Naive thymus-derived CD4-positive, alpha-beta T cell (primary cell): ENCODE measurements at regions not wholly inside any gene's neighbourhood (a gene's known extent, or its start where the extent isn't known, plus 50 kb on each side); places are given as distances from the start of the nearest gene placed in this dataset.

Experiments used
- ATAC-seq: fragments of 150-1000 bp; cut with Tn5 transposase; 2 replicates; pipeline ENCODE4 v1.10.0; 2021; ENCODE audit warnings: mild to moderate bottlenecking, moderate library complexity
- CTCF ChIA-PET: fragments of 350-600 bp; sonication (Branson Sonifier 250); formaldehyde crosslinking; loops from one replicate; lab custom pipeline; 2021; ENCODE audit warnings: antibody characterized with exemption; lab: Charles Lee
- POLR2A ChIA-PET: fragments of 350-600 bp; sonication (Branson Sonifier 250); formaldehyde crosslinking; loops from one replicate; lab custom pipeline; 2021; ENCODE audit warnings: antibody characterized with exemption, inconsistent platforms; lab: Charles Lee
- DNase-seq, 9 donors: peaks; one replicate each; pipeline versions ENCODE4 v3.0.0 to v3.0.0-alpha.2; 2020 to 2022; ENCODE audit warnings: mixed read lengths in 1 of 9
- H3K27ac ChIP-seq: one replicate; pipeline ENCODE4 v1.7.0; 2013; ENCODE audit warnings: mild to moderate bottlenecking, low read depth, low read length, moderate library complexity
- H3K27me3 ChIP-seq, 2 donors: one replicate each; pipeline ENCODE4 v1.7.0; 2013; ENCODE audit warnings: low read length in 2 of 2, mild to moderate bottlenecking in 2 of 2, moderate library complexity in 2 of 2; ENCODE audit not compliant: control insufficient read depth in 2 of 2, insufficient read depth in 2 of 2
- H3K36me3 ChIP-seq, 3 experiments: 1 replicate in 2 of 3; 2 replicates in 1 of 3; pipeline ENCODE4 v1.7.0; 2013; ENCODE audit warnings: low read length in 3 of 3, mild to moderate bottlenecking in 3 of 3, moderate library complexity in 1 of 3; ENCODE audit not compliant: insufficient read depth in 3 of 3, control insufficient read depth in 2 of 3
- H3K4me1 ChIP-seq, 2 donors: one replicate each; pipeline ENCODE4 v1.7.0; 2013; ENCODE audit warnings: low read length in 2 of 2, mild to moderate bottlenecking in 2 of 2, moderate library complexity in 1 of 2; ENCODE audit not compliant: control insufficient read depth in 2 of 2, insufficient read depth in 2 of 2
- H3K4me3 ChIP-seq: 2 replicates; pipeline ENCODE4 v1.7.0; 2013; ENCODE audit warnings: mild to moderate bottlenecking, low read length
- H3K9me3 ChIP-seq, 3 experiments: 1 replicate in 2 of 3; 2 replicates in 1 of 3; pipeline ENCODE4 v1.7.0; 2013; ENCODE audit warnings: low read length in 3 of 3; ENCODE audit not compliant: control insufficient read depth in 2 of 3
- H3K27ac Mint-ChIP-seq, 9 donors: one replicate each; pipeline ENCODE4 v1.8.0; 2020 to 2022; ENCODE audit warnings: mixed read lengths in 9 of 9, mild to moderate bottlenecking in 8 of 9, moderate library complexity in 5 of 9, inconsistent platforms in 2 of 9
- H3K27me3 Mint-ChIP-seq, 5 donors: one replicate each; pipeline ENCODE4 v1.8.0; 2021 to 2022; ENCODE audit warnings: mixed read lengths in 5 of 5, mild to moderate bottlenecking in 1 of 5
- H3K36me3 Mint-ChIP-seq, 5 donors: one replicate each; pipeline ENCODE4 v1.8.0; 2020 to 2022; ENCODE audit warnings: mixed read lengths in 5 of 5, mild to moderate bottlenecking in 3 of 5, inconsistent platforms in 1 of 5
- H3K4me1 Mint-ChIP-seq, 7 donors: one replicate each; pipeline ENCODE4 v1.8.0; 2020 to 2022; ENCODE audit warnings: mixed read lengths in 7 of 7, mild to moderate bottlenecking in 3 of 7, inconsistent platforms in 1 of 7
- H3K4me3 Mint-ChIP-seq, 10 donors: one replicate each; pipeline ENCODE4 v1.8.0; 2020 to 2022; ENCODE audit warnings: mild to moderate bottlenecking in 10 of 10, mixed read lengths in 10 of 10, moderate library complexity in 6 of 10, inconsistent platforms in 2 of 10
- H3K9me3 Mint-ChIP-seq, 11 donors: one replicate each; pipeline ENCODE4 v1.8.0; 2020 to 2022; ENCODE audit warnings: mixed read lengths in 11 of 11, mild to moderate bottlenecking in 4 of 11, inconsistent platforms in 1 of 11, moderate library complexity in 1 of 11
- intact Hi-C, 2 donors: fragments of 100-400 bp; cut with micrococcal nuclease; formaldehyde crosslinking; loops; one replicate each; pipeline ENCODE4 v1.15.1; 2023

DNA sequence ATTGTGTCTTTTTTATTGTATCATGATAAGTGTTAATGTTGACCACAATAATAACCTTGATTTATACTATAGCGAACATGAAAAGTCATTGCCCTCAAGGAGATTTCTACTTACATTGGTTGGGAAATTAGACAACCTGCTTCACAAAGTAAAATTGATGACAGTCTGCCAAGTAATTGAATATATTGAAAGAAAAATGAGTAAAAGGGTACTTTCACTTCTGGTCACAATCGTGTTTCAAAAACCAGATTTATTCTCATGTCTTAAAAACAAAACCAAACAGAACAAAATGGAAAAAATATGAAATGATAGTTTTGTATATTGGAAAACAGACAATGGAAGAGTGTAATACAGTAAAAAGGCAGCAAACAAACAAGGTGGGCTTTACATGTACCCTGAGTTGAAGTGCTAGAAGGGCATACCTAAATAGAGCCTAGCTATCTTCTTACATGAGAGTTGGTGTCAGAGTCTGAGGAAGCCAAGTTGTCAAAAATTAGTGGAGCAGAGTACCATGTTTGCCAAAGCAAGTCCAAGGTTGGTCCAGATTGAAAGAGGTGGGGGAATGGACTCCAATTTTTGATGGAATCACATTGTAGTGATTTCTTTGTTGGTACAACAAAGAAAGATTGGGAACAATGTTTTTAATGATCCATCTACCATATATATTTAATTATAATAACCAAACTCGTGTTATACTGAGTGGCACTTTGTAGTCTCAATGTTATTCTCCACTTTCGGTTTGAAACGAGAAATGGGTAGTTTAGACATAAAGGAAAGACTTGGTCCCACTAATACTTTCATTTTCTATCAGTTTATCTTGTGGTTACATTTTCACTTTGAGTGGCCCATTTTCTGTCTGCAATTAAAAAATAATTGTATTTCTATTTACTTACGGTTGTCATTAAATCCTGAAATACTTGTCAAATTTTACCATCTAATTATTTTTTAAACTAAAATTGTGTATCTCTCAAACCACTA lies 775.6 kb downstream of the STIM2 start:
- Histone ChIP-seq H3K4me1 (no peaks in the 10 kb centered on the region), H3K4me3 (no peak overlapping the region), H3K36me3 (no peaks in the 10 kb centered on the region), H3K9me3 (no peaks in the 10 kb centered on the region), H3K27me3 (no peaks in the 10 kb centered on the region), H3K27ac (no peak overlapping the region)
- intact Hi-C loops: no loop called here
- no peaks in the 10 kb centered on the region for H3K4me1 Mint-ChIP-seq
- ATAC-seq (no peak), DNase-seq (no peak)
- no peaks in the 10 kb centered on the region for H3K27me3 Mint-ChIP-seq
- ChIA-PET CTCF (no interaction called here), POLR2A (no interaction called here)
- H3K4me3 Mint-ChIP-seq: no peak overlapping the region
- H3K9me3 Mint-ChIP-seq: peaks cover 0 to 4% (median 0%) of the 10 kb centered on the region in 11 donors
- no peaks in the 10 kb centered on the region for H3K36me3 Mint-ChIP-seq
- no peak overlapping the region for H3K27ac Mint-ChIP-seq

- H3K36me3 Mint-ChIP-seq: no peaks in the 10 kb centered on the region
- Histone ChIP-seq H3K4me3 (no peak overlapping the region), H3K27ac (no peak overlapping the region), H3K9me3 (no peaks in the 10 kb centered on the region), H3K4me1 (no peaks in the 10 kb centered on the region), H3K27me3 (no peaks in the 10 kb centered on the region), H3K36me3 (no peaks in the 10 kb centered on the region)
- ChIA-PET POLR2A (no interaction called here), CTCF (interaction anchor here (0.6 kb wide), 1 partner anchor 9 kb away, joined by 3 read pairs; no protein-coding TSS in a partner anchor)
- no peak for DNase-seq
- ATAC-seq: no peak
- intact Hi-C loops: no loop called here
- peaks cover 0 to 4% (median 0%) of the 10 kb centered on the region in 11 donors for H3K9me3 Mint-ChIP-seq
- no peak overlapping the region for H3K4me3 Mint-ChIP-seq
- H3K27me3 Mint-ChIP-seq: no peaks in the 10 kb centered on the region
- no peak overlapping the region for H3K27ac Mint-ChIP-seq
- no peaks in the 10 kb centered on the region for H3K4me1 Mint-ChIP-seq
Observed at GRCh38 chr4:27638163-27638915, 777.7 kb downstream of the STIM2 start.

DNA sequence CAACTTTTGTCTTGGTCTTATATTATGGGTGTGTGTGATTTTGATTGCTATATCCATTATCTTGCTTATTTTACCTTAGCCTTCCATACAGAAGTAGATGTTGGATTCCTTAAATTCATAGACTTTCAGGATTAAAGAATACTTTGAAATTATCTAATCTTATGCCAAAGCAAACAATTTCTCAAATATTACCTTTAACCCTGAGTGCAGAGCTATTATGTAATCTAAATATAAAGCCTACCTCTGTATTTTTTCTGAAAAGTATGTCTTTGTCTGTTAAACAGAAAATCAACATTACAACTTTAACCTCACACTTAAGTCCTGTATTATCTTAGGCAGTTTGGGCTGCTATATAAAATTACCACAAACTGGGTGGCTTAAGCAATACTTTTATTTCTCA lies 782.5 kb downstream of the STIM2 start:
- H3K9me3 Mint-ChIP-seq: peaks cover 0 to 2% (median 0%) of the 10 kb centered on the region in 11 donors
- H3K36me3 ChIP-seq: no peaks in the 10 kb centered on the region
- no peaks in the 10 kb centered on the region for H3K27me3 ChIP-seq
- H3K4me1 ChIP-seq: no peaks in the 10 kb centered on the region
- ChIA-PET POLR2A (no interaction called here), CTCF (interaction anchor here (0.5 kb wide), 1 partner anchor 33 kb away, joined by 8 read pairs; no protein-coding TSS in a partner anchor)
- H3K36me3 Mint-ChIP-seq: no peaks in the 10 kb centered on the region
- H3K4me3 ChIP-seq: no peak overlapping the region
- intact Hi-C loops: no loop called here
- H3K4me3 Mint-ChIP-seq: no peak overlapping the region
- ATAC-seq: no peak
- no peak for DNase-seq
- H3K4me1 Mint-ChIP-seq: no peaks in the 10 kb centered on the region
- no peak overlapping the region for H3K27ac Mint-ChIP-seq
- no peak overlapping the region for H3K27ac ChIP-seq
- no peaks in the 10 kb centered on the region for H3K27me3 Mint-ChIP-seq
- no peaks in the 10 kb centered on the region for H3K9me3 ChIP-seq

DNA sequence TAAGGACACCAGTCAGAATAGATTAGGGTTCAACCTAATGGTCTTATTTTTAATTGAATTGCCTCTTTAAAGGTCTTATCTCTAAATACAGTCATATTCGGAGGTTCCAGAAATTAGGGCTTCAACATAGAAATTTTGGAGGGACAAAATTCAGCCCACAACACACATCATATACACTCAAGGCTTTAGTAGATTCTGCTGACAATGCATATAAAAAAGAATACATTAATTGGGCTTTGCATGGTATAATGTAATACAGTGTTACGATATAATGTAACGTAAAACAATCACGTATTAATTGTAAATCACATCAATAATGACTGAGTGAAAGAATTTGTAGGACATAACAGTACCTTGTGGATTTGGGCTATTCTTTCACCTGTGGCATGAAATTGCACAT lies 787.8 kb downstream of the STIM2 start:
- Histone ChIP-seq H3K9me3 (no peaks in the 10 kb centered on the region), H3K4me1 (no peaks in the 10 kb centered on the region), H3K27me3 (no peaks in the 10 kb centered on the region), H3K36me3 (no peaks in the 10 kb centered on the region), H3K27ac (no peak overlapping the region), H3K4me3 (no peak overlapping the region)
- Mint-ChIP-seq H3K36me3 (no peaks in the 10 kb centered on the region), H3K27ac (no peak overlapping the region), H3K4me3 (no peak overlapping the region), H3K4me1 (no peaks in the 10 kb centered on the region), H3K9me3 (peaks cover 0 to 6% (median 0%) of the 10 kb centered on the region in 11 donors), H3K27me3 (no peaks in the 10 kb centered on the region)
- ChIA-PET CTCF (no interaction called here), POLR2A (no interaction called here)
- DNase-seq (no peak), ATAC-seq (no peak)
- intact Hi-C loops: no loop called here

DNA sequence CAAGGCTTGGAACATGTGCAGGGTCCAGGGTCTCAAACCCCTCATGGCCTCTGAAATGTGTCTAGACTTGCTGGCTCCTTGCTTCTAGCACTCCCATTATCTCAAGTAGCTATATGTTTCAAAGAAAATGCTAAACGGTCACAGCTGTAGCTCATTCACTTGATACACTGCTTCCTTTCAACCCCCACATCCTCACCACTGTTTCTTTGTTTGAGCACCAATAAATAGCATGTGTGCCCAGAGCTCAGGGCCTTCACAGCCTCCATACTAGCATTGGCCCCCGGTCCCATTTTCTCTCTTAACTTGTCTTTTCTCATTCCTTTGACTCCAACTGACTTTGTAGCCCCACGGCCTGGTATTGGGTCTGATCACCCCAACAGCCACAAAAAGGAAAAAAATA lies 801.8 kb downstream of the STIM2 start:
- no peak for ATAC-seq
- no peaks in the 10 kb centered on the region for H3K27me3 Mint-ChIP-seq
- DNase-seq: no peak
- H3K27ac Mint-ChIP-seq: no peak overlapping the region
- Histone ChIP-seq H3K36me3 (no peaks in the 10 kb centered on the region), H3K27ac (no peak overlapping the region), H3K27me3 (no peaks in the 10 kb centered on the region), H3K9me3 (no peaks in the 10 kb centered on the region), H3K4me1 (no peaks in the 10 kb centered on the region), H3K4me3 (no peak overlapping the region)
- no peaks in the 10 kb centered on the region for H3K4me1 Mint-ChIP-seq
- H3K36me3 Mint-ChIP-seq: no peaks in the 10 kb centered on the region
- ChIA-PET CTCF (no interaction called here), POLR2A (no interaction called here)
- peaks cover 0 to 7% (median 0%) of the 10 kb centered on the region in 11 donors for H3K9me3 Mint-ChIP-seq
- intact Hi-C loops: no loop called here
- no peak overlapping the region for H3K4me3 Mint-ChIP-seq

DNA sequence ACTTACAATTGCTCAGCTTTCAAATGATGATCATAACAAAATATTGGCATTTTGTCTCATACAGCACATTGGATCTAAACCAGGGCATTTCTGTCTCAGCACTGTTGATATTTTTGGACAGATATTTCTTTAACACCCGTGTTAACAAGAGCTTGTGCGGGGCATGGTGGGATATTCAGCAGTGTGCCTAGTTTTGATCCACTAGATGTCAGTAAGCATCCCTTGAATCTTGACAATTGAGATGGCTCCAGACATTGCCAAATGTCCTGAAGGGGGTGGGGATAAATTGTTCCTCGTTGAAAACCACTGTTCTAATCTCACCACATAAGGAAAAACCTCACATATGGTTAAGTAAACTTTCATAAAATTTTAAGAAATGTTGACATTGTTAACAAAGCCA lies 806.3 kb downstream of the STIM2 start:
- intact Hi-C loops: no loop called here
- POLR2A ChIA-PET: no interaction called here
- Mint-ChIP-seq H3K27ac (no peak overlapping the region), H3K27me3 (no peaks in the 10 kb centered on the region), H3K4me3 (no peak overlapping the region), H3K36me3 (no peaks in the 10 kb centered on the region), H3K4me1 (no peaks in the 10 kb centered on the region), H3K9me3 (peaks cover 0 to 21% (median 0%) of the 10 kb centered on the region in 11 donors)
- DNase-seq: no peak
- no peaks in the 10 kb centered on the region for H3K9me3 ChIP-seq
- H3K27me3 ChIP-seq: no peaks in the 10 kb centered on the region
- H3K4me1 ChIP-seq: no peaks in the 10 kb centered on the region
- CTCF ChIA-PET: no interaction called here
- H3K4me3 ChIP-seq: no peak overlapping the region
- H3K36me3 ChIP-seq: no peaks in the 10 kb centered on the region
- H3K27ac ChIP-seq: no peak overlapping the region
- no peak for ATAC-seq
